ENCODE measurements at regions not wholly inside any gene's neighbourhood (a gene's known extent, or its start where the extent isn't known, plus 50 kb on each side); places are given as distances from the start of the nearest gene placed in this dataset.

- H3K9ac ChIP-seq (ENCODE audit: low read depth, low read length) = no peak overlapping the region
- H3K27me3 ChIP-seq (ENCODE audit: control insufficient read depth, insufficient read depth, low read length) = peaks cover 4% of the 10 kb centered on the region
- H3K9me3 ChIP-seq (ENCODE audit: control insufficient read depth, insufficient read depth, low read length) = no peaks in the 10 kb centered on the region
- no peaks in the 10 kb centered on the region for H3K4me1 ChIP-seq (ENCODE audit: control insufficient read depth, insufficient read depth, low read length)
- H3K4me3 ChIP-seq (ENCODE audit: low read depth, low read length) = no peak overlapping the region
- no peaks in the 10 kb centered on the region for H3K36me3 ChIP-seq (ENCODE audit: control insufficient read depth, insufficient read depth, low read length)
Observed at GRCh38 chr16:86390335-86390734, 120.0 kb upstream of the FOXF1 start.

GRCh38 chr16:86391486-86391885 lies 118.8 kb upstream of the FOXF1 start:
- H3K9ac ChIP-seq (ENCODE audit: low read depth, low read length) = no peak overlapping the region
- no peaks in the 10 kb centered on the region for H3K36me3 ChIP-seq (ENCODE audit: control insufficient read depth, insufficient read depth, low read length)
- peaks cover under 1% of the 10 kb centered on the region for H3K4me1 ChIP-seq (ENCODE audit: control insufficient read depth, insufficient read depth, low read length)
- H3K27me3 ChIP-seq (ENCODE audit: control insufficient read depth, insufficient read depth, low read length) = peaks cover 4% of the 10 kb centered on the region
- no peak overlapping the region for H3K4me3 ChIP-seq (ENCODE audit: low read depth, low read length)
- H3K9me3 ChIP-seq (ENCODE audit: control insufficient read depth, insufficient read depth, low read length) = no peaks in the 10 kb centered on the region

DNA sequence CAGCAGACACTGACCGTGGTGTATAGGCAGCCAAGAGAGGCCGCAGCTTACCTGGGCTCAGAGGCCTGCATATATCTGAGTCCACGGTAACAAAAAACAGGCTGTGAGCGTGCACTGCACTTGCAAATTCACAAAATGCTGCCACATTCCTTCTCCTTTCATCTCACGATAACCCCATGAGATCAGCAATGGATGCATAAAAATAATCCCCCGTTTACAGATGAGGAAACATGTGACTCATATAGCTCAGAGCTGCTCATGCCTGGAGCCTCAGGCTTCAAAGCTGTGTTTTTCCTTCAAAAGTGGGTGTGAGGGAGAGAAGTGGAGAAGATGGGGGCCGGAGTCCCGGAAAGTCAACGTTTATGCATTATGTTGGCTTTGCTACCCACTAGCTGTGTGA lies 118.3 kb upstream of the FOXF1 start:
- Histone ChIP-seq H3K9me3 (ENCODE audit: control insufficient read depth, insufficient read depth, low read length) (no peaks in the 10 kb centered on the region), H3K9ac (ENCODE audit: low read depth, low read length) (no peak overlapping the region), H3K36me3 (ENCODE audit: control insufficient read depth, insufficient read depth, low read length) (no peaks in the 10 kb centered on the region), H3K27me3 (ENCODE audit: control insufficient read depth, insufficient read depth, low read length) (peaks cover 4% of the 10 kb centered on the region), H3K4me3 (ENCODE audit: low read depth, low read length) (no peak overlapping the region), H3K4me1 (ENCODE audit: control insufficient read depth, insufficient read depth, low read length) (peaks cover 5% of the 10 kb centered on the region)

DNA sequence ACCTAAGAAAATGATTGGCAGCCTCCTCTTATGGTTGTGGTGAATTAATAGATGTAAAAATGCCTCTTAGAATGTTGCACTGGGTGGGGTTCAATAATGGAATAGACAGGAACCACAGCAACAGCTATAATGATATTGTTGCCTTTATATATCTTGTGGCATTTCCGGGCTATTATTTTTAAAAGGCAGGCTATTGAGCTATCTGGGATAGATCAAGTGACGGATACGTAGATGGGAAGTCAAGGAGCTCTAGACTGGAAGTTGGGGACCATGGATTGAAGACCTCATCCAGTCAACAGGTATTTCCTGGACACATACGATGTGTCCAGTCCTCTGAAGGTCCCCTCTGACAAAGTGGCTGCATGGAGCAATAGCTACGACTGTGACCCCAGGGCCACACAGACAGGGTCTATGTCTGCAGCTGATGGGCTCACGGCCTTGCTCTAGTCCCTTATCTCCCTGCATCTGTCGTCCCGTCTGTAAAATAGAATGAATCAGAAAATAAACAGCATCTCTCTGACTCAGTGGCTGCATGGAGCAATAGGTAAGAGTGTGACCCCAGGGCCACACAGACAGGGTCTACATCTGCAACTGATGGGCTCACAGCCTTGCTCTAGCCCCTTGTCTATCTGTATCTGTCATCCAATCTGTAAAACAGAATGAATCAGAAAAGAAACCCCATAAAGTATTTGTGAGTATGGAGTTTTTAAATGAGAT lies 117.7 kb upstream of the FOXF1 start:
- Histone ChIP-seq H3K9ac (ENCODE audit: low read depth, low read length) (no peak overlapping the region), H3K27me3 (ENCODE audit: control insufficient read depth, insufficient read depth, low read length) (peaks cover 4% of the 10 kb centered on the region)

DNA sequence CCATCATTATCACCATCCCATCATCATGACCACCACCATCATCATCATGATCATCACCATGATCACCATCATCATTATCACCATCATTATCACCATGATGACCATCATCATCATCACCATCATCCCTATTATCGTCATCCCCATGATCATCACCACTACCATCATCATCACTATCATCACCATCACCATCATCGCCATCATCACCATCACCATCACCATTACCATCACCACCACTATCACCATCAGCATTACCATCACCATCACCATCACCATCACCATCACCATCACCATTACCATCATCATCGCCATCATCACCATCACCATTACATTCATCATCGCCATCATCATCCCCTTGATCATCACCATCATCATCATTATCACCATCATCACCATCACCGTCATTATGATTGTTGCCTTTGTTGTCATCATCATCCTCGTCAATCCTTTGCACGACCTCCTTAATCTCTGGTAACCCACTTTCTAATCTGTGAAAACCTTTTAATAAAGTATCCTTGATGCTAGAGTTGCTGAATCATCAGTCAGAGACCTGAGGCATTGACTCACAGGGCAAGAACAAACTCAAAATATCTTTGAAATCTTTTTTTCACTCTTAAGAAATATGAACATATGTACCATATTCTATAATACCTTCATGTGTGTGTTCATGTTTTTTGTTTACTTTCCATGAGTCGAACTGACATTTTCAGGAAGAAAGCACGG lies 116.3 kb upstream of the FOXF1 start:
- H3K4me1 ChIP-seq (ENCODE audit: control insufficient read depth, insufficient read depth, low read length) = peaks cover 5% of the 10 kb centered on the region
- H3K27me3 ChIP-seq (ENCODE audit: control insufficient read depth, insufficient read depth, low read length) = no peaks in the 10 kb centered on the region
- no peaks in the 10 kb centered on the region for H3K36me3 ChIP-seq (ENCODE audit: control insufficient read depth, insufficient read depth, low read length)
- no peak overlapping the region for H3K4me3 ChIP-seq (ENCODE audit: low read depth, low read length)
- H3K9ac ChIP-seq (ENCODE audit: low read depth, low read length) = no peak overlapping the region
- no peaks in the 10 kb centered on the region for H3K9me3 ChIP-seq (ENCODE audit: control insufficient read depth, insufficient read depth, low read length)

More for the DNA sequence above, 117.7 kb upstream of the FOXF1 start:
- H3K4me3 ChIP-seq (ENCODE audit: low read depth, low read length) = no peak overlapping the region
- H3K4me1 ChIP-seq (ENCODE audit: control insufficient read depth, insufficient read depth, low read length) = peaks cover 5% of the 10 kb centered on the region
- H3K36me3 ChIP-seq (ENCODE audit: control insufficient read depth, insufficient read depth, low read length) = no peaks in the 10 kb centered on the region
- no peaks in the 10 kb centered on the region for H3K9me3 ChIP-seq (ENCODE audit: control insufficient read depth, insufficient read depth, low read length)

GRCh38 chr16:86395477-86395876 lies 114.8 kb upstream of the FOXF1 start:
- Histone ChIP-seq H3K36me3 (ENCODE audit: control insufficient read depth, insufficient read depth, low read length) (no peaks in the 10 kb centered on the region), H3K4me1 (ENCODE audit: control insufficient read depth, insufficient read depth, low read length) (peaks cover 5% of the 10 kb centered on the region), H3K9ac (ENCODE audit: low read depth, low read length) (no peak overlapping the region), H3K9me3 (ENCODE audit: control insufficient read depth, insufficient read depth, low read length) (no peaks in the 10 kb centered on the region), H3K27me3 (ENCODE audit: control insufficient read depth, insufficient read depth, low read length) (no peaks in the 10 kb centered on the region), H3K4me3 (ENCODE audit: low read depth, low read length) (no peak overlapping the region)

DNA sequence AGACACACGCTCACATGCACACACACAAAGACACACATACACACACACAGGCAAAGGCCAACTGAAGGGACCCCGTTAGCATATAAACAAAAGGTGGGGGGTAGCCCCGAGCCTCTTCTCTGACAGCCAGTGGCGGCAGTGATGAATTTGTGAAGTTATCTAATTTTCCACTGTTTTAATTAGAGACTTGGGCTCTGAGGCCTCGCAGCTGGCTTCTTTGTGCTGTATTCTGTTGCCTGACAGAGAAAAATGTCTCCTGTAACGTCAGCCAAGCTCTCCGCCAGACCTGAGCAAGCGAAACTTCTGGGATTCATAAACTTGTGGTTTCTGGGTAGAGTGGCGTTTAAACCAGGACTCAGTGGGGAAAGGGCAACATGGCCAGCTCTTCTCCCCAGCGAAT lies 113.9 kb upstream of the FOXF1 start:
- no peaks in the 10 kb centered on the region for H3K27me3 ChIP-seq (ENCODE audit: control insufficient read depth, insufficient read depth, low read length)
- H3K9ac ChIP-seq (ENCODE audit: low read depth, low read length) = no peak overlapping the region
- H3K9me3 ChIP-seq (ENCODE audit: control insufficient read depth, insufficient read depth, low read length) = no peaks in the 10 kb centered on the region
- no peaks in the 10 kb centered on the region for H3K36me3 ChIP-seq (ENCODE audit: control insufficient read depth, insufficient read depth, low read length)
- H3K4me1 ChIP-seq (ENCODE audit: control insufficient read depth, insufficient read depth, low read length) = peaks cover 5% of the 10 kb centered on the region
- no peak overlapping the region for H3K4me3 ChIP-seq (ENCODE audit: low read depth, low read length)

GRCh38 chr16:86396901-86397311 lies 113.4 kb upstream of the FOXF1 start:
- Histone ChIP-seq H3K4me1 (ENCODE audit: control insufficient read depth, insufficient read depth, low read length) (peaks cover 5% of the 10 kb centered on the region), H3K27me3 (ENCODE audit: control insufficient read depth, insufficient read depth, low read length) (no peaks in the 10 kb centered on the region), H3K9ac (ENCODE audit: low read depth, low read length) (no peak overlapping the region), H3K4me3 (ENCODE audit: low read depth, low read length) (no peak overlapping the region), H3K36me3 (ENCODE audit: control insufficient read depth, insufficient read depth, low read length) (no peaks in the 10 kb centered on the region), H3K9me3 (ENCODE audit: control insufficient read depth, insufficient read depth, low read length) (no peaks in the 10 kb centered on the region)

- no peaks in the 10 kb centered on the region for H3K27me3 ChIP-seq (ENCODE audit: control insufficient read depth, insufficient read depth, low read length)
- H3K9ac ChIP-seq (ENCODE audit: low read depth, low read length) = no peak overlapping the region
- H3K4me3 ChIP-seq (ENCODE audit: low read depth, low read length) = no peak overlapping the region
- H3K9me3 ChIP-seq (ENCODE audit: control insufficient read depth, insufficient read depth, low read length) = no peaks in the 10 kb centered on the region
- no peaks in the 10 kb centered on the region for H3K36me3 ChIP-seq (ENCODE audit: control insufficient read depth, insufficient read depth, low read length)
- peaks cover 5% of the 10 kb centered on the region for H3K4me1 ChIP-seq (ENCODE audit: control insufficient read depth, insufficient read depth, low read length)
Observed at GRCh38 chr16:86398201-86398600, 112.1 kb upstream of the FOXF1 start.

DNA sequence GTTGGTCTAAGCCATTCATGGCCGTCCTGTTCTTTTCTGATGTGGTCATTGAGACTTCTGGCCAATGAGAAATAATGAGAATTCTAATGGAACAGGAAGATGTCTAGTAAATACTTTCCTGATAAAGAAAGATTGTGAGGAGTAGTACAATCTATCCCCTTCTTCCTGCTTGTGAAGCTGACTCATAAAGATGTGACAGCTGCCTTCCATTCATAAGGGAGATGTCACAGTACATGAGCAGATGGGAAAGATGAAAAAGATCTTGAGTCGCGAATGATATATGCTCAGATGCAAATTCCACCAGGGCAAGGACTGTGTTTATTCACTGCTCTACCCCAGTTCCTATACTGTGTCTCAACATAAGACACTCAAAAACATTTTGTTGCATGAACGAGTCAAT lies 111.7 kb upstream of the FOXF1 start:
- Histone ChIP-seq H3K4me3 (ENCODE audit: low read depth, low read length) (no peak overlapping the region), H3K36me3 (ENCODE audit: control insufficient read depth, insufficient read depth, low read length) (no peaks in the 10 kb centered on the region), H3K4me1 (ENCODE audit: control insufficient read depth, insufficient read depth, low read length) (peaks cover 5% of the 10 kb centered on the region), H3K9me3 (ENCODE audit: control insufficient read depth, insufficient read depth, low read length) (no peaks in the 10 kb centered on the region), H3K9ac (ENCODE audit: low read depth, low read length) (no peak overlapping the region), H3K27me3 (ENCODE audit: control insufficient read depth, insufficient read depth, low read length) (no peaks in the 10 kb centered on the region)

GRCh38 chr16:86401126-86401525 lies 109.2 kb upstream of the FOXF1 start:
- Histone ChIP-seq H3K27me3 (ENCODE audit: control insufficient read depth, insufficient read depth, low read length) (no peaks in the 10 kb centered on the region), H3K9ac (ENCODE audit: low read depth, low read length) (no peak overlapping the region), H3K4me1 (ENCODE audit: control insufficient read depth, insufficient read depth, low read length) (peaks cover 5% of the 10 kb centered on the region), H3K9me3 (ENCODE audit: control insufficient read depth, insufficient read depth, low read length) (no peaks in the 10 kb centered on the region), H3K36me3 (ENCODE audit: control insufficient read depth, insufficient read depth, low read length) (no peaks in the 10 kb centered on the region), H3K4me3 (ENCODE audit: low read depth, low read length) (no peak overlapping the region)

- Histone ChIP-seq H3K9me3 (ENCODE audit: control insufficient read depth, insufficient read depth, low read length) (no peaks in the 10 kb centered on the region), H3K4me3 (ENCODE audit: low read depth, low read length) (no peak overlapping the region)
Observed at GRCh38 chr16:86403085-86403484, 107.2 kb upstream of the FOXF1 start.

More at GRCh38 chr16:86403085-86403484, 107.2 kb upstream of the FOXF1 start:
- H3K9ac ChIP-seq (ENCODE audit: low read depth, low read length) = no peak overlapping the region
- no peaks in the 10 kb centered on the region for H3K4me1 ChIP-seq (ENCODE audit: control insufficient read depth, insufficient read depth, low read length)
- no peaks in the 10 kb centered on the region for H3K27me3 ChIP-seq (ENCODE audit: control insufficient read depth, insufficient read depth, low read length)
- no peaks in the 10 kb centered on the region for H3K36me3 ChIP-seq (ENCODE audit: control insufficient read depth, insufficient read depth, low read length)
